HG02623 (cell line): ENCODE measurements at regions not wholly inside any gene's neighbourhood (a gene's known extent, or its start where the extent isn't known, plus 50 kb on each side); places are given as distances from the start of the nearest gene placed in this dataset.

Source experiments
- ATAC-seq: cut with Tn5 transposase; IDR thresholded peaks from one replicate; pipeline ENCODE4 v1.9.1; 2021; ENCODE audit warnings: moderate library complexity; ENCODE audit not compliant: unreplicated experiment

DNA sequence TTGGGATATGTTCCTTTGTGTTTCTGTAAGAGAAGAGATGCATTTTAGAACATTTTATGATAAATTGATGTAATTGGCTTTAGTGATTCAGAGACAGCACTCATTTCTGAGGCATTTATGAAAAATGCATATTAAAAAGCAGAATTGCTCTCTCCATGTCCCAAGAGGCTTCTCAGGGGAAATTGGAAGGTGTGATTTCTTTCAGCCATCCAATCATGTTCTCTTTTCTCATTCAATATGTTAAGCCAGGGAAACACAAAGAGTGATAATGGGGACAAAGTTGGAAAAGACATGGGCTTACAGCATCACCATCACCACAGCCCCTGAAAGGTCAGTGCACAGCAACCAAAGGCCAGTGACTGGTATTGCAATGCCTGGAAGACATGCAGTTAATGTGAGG is 129.9 kb upstream of the COL1A2 start:
- ATAC-seq = no peak

- ATAC-seq = no peak
These were observed 129.2 kb upstream of the COL1A2 start for GRCh38 chr7:94265456-94265855.

GRCh38 chr7:94266238-94266644 is 128.5 kb upstream of the COL1A2 start:
- ATAC-seq = no peak

GRCh38 chr7:94270772-94271171 is 123.9 kb upstream of the COL1A2 start:
- no peak for ATAC-seq

DNA sequence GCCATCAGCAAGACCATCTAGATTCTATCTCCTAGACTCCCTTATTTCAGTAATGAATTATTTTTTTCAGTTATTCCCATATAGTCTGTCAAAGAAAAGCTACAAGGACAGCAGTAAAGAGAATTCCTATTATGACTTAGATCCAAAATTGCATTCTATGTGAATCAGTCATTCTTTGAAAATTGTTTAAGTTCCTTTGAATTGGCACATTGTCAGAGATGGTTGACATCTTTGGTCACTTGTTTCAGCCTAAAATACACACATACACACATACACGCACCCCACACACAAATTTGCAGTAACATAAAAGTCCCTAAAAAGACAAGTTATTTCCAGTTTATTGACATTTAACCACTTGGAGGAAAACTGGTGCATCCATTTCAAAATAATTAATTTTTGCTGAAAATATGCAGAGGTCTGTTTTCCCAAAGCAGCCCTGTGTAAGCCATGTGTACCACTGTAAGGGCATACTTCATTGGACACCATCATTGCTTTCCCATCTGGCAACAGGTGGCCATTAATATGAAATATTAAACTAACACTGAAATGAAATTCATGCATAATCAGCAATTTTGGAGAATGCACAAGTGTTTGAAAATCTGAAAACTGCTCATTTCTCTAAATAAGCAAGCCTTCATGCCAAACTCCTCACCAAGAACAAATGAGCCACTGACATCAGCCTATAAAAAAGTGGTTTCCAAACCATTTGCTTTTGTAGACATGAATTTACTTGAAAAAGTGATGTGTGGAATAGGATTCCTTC is 121.7 kb upstream of the COL1A2 start:
- no peak for ATAC-seq

- no peak for ATAC-seq
These were observed 119.9 kb upstream of the COL1A2 start for GRCh38 chr7:94274828-94275227.

GRCh38 chr7:94276027-94276426 is 118.7 kb upstream of the COL1A2 start:
- no peak for ATAC-seq

- ATAC-seq = no peak
These were observed 117.9 kb upstream of the COL1A2 start for GRCh38 chr7:94276795-94277194.

DNA sequence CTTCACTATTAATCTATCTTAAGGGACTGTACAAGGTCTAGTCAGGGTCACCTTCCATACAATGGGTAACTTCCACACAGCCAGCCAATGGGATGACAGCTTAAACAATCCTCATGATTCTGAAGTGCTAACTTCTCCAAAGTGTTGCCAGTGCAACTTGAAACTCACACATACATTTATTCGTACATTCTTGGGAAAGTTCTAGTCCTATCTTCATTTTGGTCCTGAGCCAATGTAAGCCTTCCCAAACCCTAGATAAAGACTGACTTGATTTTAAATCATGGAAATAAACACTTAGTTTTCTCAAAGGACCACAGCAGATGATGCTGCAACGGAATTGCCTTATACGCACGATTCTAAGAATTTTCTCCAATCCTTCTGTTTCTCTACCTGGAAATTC is 117.5 kb upstream of the COL1A2 start:
- no peak for ATAC-seq

DNA sequence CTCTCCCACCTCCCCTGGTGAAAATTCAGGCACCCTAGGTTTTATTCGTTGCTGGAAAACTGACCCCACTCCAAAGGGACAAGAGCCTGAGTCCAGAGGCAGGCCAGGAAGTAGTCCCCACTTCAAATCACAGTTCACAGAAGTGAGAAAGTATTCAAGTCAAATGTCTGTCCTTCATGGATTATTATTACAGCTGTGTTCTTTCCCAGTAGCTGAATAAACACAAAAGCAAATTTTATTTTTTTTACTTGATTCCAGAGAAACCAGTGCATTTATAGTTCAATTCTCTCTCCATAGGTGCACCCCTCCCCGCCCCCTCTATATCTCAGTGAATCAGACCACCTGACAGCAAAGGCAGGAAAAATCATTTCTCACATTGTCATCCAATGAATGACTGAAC is 113.8 kb upstream of the COL1A2 start:
- no peak for ATAC-seq

DNA sequence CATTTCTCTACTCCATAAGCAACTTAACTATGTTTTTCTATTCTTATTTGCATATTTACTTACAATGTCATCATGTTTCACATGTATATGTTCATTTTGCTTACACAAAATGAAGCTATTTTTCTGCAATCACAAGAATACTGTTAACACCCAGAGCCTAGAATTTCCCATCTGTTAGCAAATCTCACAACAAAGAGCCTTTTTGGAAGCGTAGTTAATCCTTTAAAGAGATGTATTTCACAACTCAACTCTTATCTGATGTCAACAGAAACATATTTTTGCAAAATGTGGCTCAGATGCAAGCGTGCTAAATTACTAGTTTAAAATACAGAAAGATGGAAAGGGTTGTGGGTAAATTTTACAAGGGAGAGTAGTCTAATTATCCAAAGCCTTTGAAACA is 110.6 kb upstream of the COL1A2 start:
- no peak for ATAC-seq

GRCh38 chr7:94286111-94286510 is 108.6 kb upstream of the COL1A2 start:
- ATAC-seq = no peak

DNA sequence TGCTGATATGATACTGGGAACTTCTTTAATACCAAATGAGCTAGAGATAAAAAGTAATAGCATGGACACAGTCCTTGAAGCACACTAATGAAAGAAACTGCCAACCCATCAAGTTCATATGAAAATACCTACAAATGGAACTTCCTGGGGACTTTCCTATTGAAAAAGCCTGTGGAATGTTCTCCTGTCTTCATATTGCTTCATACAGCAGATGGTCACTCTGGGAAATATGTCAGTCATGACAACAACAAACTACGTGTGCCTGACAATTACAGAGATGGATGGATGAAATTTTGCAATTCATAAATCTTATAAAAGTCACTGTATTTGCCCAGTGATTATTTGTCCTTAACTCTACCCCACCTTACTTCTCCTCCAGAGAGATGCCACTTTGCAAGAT is 106.6 kb upstream of the COL1A2 start:
- no peak for ATAC-seq

DNA sequence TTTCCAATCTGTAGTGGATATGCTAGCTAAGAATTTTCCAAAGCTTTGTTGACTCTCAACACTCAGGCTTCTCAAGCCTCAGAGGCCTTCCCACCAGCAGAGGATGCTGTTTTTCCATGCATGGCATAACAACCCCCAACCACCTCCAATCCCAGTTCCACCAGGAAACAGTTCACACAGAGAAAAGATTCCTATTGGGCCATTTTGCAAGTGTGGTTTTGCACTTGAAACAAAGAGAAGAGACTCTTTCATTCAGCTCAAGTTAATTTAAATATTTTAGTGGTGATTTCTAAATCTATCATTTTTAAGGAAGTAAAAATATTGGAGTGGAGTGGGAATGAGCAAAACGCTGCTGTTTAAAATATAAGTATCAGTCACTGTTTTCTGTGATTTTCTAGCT is 105.6 kb upstream of the COL1A2 start:
- no peak for ATAC-seq

DNA sequence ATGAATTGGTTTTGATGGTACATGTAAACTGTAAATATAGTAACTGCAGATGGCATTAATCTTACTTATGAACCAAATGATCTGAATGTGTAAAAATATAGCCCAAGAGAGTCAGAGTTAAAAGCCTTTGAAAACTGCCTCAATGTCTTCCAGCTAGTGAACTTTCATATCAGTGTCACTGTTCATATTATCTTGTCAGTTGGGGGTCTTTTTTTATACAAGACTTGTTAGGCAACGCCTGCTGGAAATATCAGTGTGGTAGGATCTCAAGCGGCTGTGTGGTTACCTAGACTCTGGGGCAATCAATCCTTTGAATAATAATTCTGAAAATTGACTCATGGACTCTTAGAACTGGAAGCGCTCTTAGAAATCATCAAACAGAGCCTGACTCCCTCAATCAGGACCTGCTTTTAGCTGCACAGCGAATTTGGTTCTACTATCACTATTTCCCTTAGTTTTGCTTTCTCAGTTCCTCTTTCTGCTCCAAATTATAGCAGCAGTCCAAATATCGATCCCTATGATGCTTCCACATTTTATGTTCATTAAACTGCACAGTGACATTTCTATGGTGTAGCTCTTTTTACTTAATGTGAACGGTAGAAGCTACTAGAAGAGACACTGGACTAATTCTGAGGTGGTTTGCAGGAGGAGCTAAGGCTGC is 100.1 kb upstream of the COL1A2 start:
- ATAC-seq = no peak

GRCh38 chr7:94295850-94296249 is 98.8 kb upstream of the COL1A2 start:
- no peak for ATAC-seq

DNA sequence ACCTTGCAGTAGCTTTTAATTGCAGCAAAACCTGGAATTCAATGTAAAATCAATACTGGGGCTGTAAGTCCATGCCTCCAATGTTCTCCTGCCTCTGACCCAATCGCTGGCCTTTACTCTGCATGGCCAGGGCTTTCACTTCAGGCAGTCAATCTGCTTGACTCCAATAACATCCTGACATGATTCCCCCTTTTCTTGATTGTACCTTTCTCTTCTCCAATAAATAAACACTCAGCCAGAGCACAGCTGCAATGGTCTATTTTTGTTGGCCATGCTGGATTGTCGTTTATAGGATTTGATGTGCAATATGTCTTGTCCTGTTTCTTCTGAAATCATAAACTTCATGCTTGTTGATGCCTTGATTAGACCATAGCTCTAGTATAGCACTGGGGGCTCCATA is 97.8 kb upstream of the COL1A2 start:
- ATAC-seq = no peak

DNA sequence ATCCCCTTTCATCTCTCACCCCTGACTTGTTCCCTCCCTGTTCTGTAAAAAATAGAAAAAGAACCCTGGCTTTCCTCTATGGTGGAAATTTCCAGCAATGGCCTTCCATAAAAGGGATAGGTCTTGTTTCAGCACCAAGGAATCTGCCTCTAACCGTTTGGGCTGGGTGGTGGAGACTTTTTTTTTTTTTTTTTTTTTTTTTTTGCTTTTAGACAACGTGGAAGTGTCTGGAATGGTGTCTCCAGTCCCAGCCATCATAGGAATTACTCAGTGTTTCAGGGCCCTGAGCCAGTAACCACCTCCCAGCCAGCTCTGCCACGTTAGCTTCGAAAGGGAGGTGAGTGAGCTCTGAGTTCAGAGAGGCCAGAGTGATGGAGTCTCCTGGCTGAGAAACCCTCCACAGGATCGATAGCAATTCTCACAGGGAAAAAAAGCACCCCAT is 97.3 kb upstream of the COL1A2 start:
- no peak for ATAC-seq

GRCh38 chr7:94298943-94299342 is 95.8 kb upstream of the COL1A2 start:
- ATAC-seq = no peak

- ATAC-seq = no peak
These were observed 94.4 kb upstream of the COL1A2 start for GRCh38 chr7:94300176-94300835.

DNA sequence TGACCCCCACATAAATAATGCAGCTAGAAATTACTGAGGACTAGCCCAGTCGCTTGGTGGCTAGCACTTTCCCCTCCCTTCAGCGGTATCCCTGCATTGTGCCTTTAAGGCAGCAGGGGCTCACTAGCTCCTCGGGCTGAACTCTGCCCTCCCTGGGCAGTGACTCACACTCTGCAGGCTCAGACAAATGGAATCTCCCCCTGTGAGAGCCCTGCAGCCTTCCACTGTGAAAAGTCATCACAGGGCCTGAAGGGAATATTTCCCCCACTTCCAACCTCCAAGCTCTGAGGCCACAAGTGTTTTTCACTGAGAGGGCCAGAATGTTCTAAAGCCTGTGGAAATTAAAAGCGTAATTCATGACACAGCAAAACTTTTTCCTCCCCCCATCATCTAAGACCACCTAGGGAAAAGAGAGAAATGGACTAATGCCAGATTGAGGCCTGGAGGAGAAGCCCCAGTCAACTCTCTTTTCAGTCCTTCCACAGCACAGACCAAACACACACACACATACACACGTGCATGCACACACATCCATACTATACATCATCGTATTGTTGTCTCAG is 93.6 kb upstream of the COL1A2 start:
- ATAC-seq = no peak

- no peak for ATAC-seq
These were observed 91.6 kb upstream of the COL1A2 start for GRCh38 chr7:94303118-94303517.
